ENCODE measurements at regions not wholly inside any gene's neighbourhood (a gene's known extent, or its start where the extent isn't known, plus 50 kb on each side); places are given as distances from the start of the nearest gene placed in this dataset.

GRCh38 chr6:169881398-169881797 is 130.0 kb downstream of the ERMARD start:
- Histone ChIP-seq H3K4me1 (ENCODE audit: control insufficient read depth in 2 of 2, insufficient read depth in 2 of 2, low read length in 1 of 2) (no peaks in the 10 kb centered on the region), H3K9me3 (ENCODE audit: control insufficient read depth in 2 of 2, insufficient read depth in 1 of 2, low read depth in 1 of 2, low read length in 1 of 2) (no peaks in the 10 kb centered on the region), H3K4me3 (ENCODE audit: low read depth in 1 of 2, low read length in 2 of 2) (no peak overlapping the region), H3K27me3 (ENCODE audit: control insufficient read depth in 1 of 2, insufficient read depth in 2 of 2, low read length in 2 of 2) (no peaks in the 10 kb centered on the region), H3K36me3 (ENCODE audit: control insufficient read depth in 2 of 2, insufficient read depth in 2 of 2, low read length in 1 of 2) (no peaks in the 10 kb centered on the region), H3K27ac (ENCODE audit: low read depth in 2 of 2, low read length in 1 of 2) (no peak overlapping the region)
- WGBS, 2 donors, result 88 to 89% methylated on average over 10 of the region's 10 CpGs

- no peaks in the 10 kb centered on the region for H3K9me3 ChIP-seq (ENCODE audit: control insufficient read depth in 2 of 2, insufficient read depth in 1 of 2, low read depth in 1 of 2, low read length in 1 of 2)
- H3K4me1 ChIP-seq (ENCODE audit: control insufficient read depth in 2 of 2, insufficient read depth in 2 of 2, low read length in 1 of 2), result no peaks in the 10 kb centered on the region
- no peaks in the 10 kb centered on the region for H3K27me3 ChIP-seq (ENCODE audit: control insufficient read depth in 1 of 2, insufficient read depth in 2 of 2, low read length in 2 of 2)
- H3K27ac ChIP-seq (ENCODE audit: low read depth in 2 of 2, low read length in 1 of 2), result no peak overlapping the region
- H3K4me3 ChIP-seq (ENCODE audit: low read depth in 1 of 2, low read length in 2 of 2), result no peak overlapping the region
- 84 to 87% methylated on average over 6 of the region's 6 CpGs for WGBS, 2 donors
- H3K36me3 ChIP-seq (ENCODE audit: control insufficient read depth in 2 of 2, insufficient read depth in 2 of 2, low read length in 1 of 2), result no peaks in the 10 kb centered on the region
These were observed 129.1 kb downstream of the ERMARD start for GRCh38 chr6:169880516-169880915.

- Histone ChIP-seq H3K36me3 (ENCODE audit: control insufficient read depth in 2 of 2, insufficient read depth in 2 of 2, low read length in 1 of 2) (no peaks in the 10 kb centered on the region), H3K27me3 (ENCODE audit: control insufficient read depth in 1 of 2, insufficient read depth in 2 of 2, low read length in 2 of 2) (no peaks in the 10 kb centered on the region), H3K4me1 (ENCODE audit: control insufficient read depth in 2 of 2, insufficient read depth in 2 of 2, low read length in 1 of 2) (peaks cover 0 to 2% of the 10 kb centered on the region in 2 donors), H3K27ac (ENCODE audit: low read depth in 2 of 2, low read length in 1 of 2) (no peak overlapping the region), H3K4me3 (ENCODE audit: low read depth in 1 of 2, low read length in 2 of 2) (no peak overlapping the region), H3K9me3 (ENCODE audit: control insufficient read depth in 2 of 2, insufficient read depth in 1 of 2, low read depth in 1 of 2, low read length in 1 of 2) (no peaks in the 10 kb centered on the region)
- 91 to 93% methylated on average over 11 of the region's 11 CpGs for WGBS, 2 donors
These were observed 117.9 kb downstream of the ERMARD start for GRCh38 chr6:169869301-169869700.

GRCh38 chr6:169868458-169868857 is 117.0 kb downstream of the ERMARD start:
- Histone ChIP-seq H3K9me3 (ENCODE audit: control insufficient read depth in 2 of 2, insufficient read depth in 1 of 2, low read depth in 1 of 2, low read length in 1 of 2) (no peaks in the 10 kb centered on the region), H3K4me3 (ENCODE audit: low read depth in 1 of 2, low read length in 2 of 2) (no peak overlapping the region), H3K36me3 (ENCODE audit: control insufficient read depth in 2 of 2, insufficient read depth in 2 of 2, low read length in 1 of 2) (no peaks in the 10 kb centered on the region), H3K4me1 (ENCODE audit: control insufficient read depth in 2 of 2, insufficient read depth in 2 of 2, low read length in 1 of 2) (peaks cover 0 to 4% of the 10 kb centered on the region in 2 donors), H3K27me3 (ENCODE audit: control insufficient read depth in 1 of 2, insufficient read depth in 2 of 2, low read length in 2 of 2) (no peaks in the 10 kb centered on the region), H3K27ac (ENCODE audit: low read depth in 2 of 2, low read length in 1 of 2) (no peak overlapping the region)
- WGBS, 2 donors, result 66 to 70% methylated on average over 19 of the region's 19 CpGs

GRCh38 chr6:169867751-169868191 is 116.3 kb downstream of the ERMARD start:
- no peak overlapping the region for H3K27ac ChIP-seq (ENCODE audit: low read depth in 2 of 2, low read length in 1 of 2)
- WGBS, 2 donors, result 89 to 92% methylated on average over 12 of the region's 12 CpGs
- H3K9me3 ChIP-seq (ENCODE audit: control insufficient read depth in 2 of 2, insufficient read depth in 1 of 2, low read depth in 1 of 2, low read length in 1 of 2), result no peaks in the 10 kb centered on the region
- H3K36me3 ChIP-seq (ENCODE audit: control insufficient read depth in 2 of 2, insufficient read depth in 2 of 2, low read length in 1 of 2), result no peaks in the 10 kb centered on the region
- no peaks in the 10 kb centered on the region for H3K27me3 ChIP-seq (ENCODE audit: control insufficient read depth in 1 of 2, insufficient read depth in 2 of 2, low read length in 2 of 2)
- H3K4me3 ChIP-seq (ENCODE audit: low read depth in 1 of 2, low read length in 2 of 2), result no peak overlapping the region
- H3K4me1 ChIP-seq (ENCODE audit: control insufficient read depth in 2 of 2, insufficient read depth in 2 of 2, low read length in 1 of 2), result peaks cover 0 to 8% of the 10 kb centered on the region in 2 donors

GRCh38 chr6:169866668-169867521 is 115.5 kb downstream of the ERMARD start:
- no peaks in the 10 kb centered on the region for H3K9me3 ChIP-seq (ENCODE audit: control insufficient read depth in 2 of 2, insufficient read depth in 1 of 2, low read depth in 1 of 2, low read length in 1 of 2)
- no peak overlapping the region for H3K27ac ChIP-seq (ENCODE audit: low read depth in 2 of 2, low read length in 1 of 2)
- no peak overlapping the region for H3K4me3 ChIP-seq (ENCODE audit: low read depth in 1 of 2, low read length in 2 of 2)
- no peaks in the 10 kb centered on the region for H3K27me3 ChIP-seq (ENCODE audit: control insufficient read depth in 1 of 2, insufficient read depth in 2 of 2, low read length in 2 of 2)
- H3K4me1 ChIP-seq (ENCODE audit: control insufficient read depth in 2 of 2, insufficient read depth in 2 of 2, low read length in 1 of 2), result peaks cover 4 to 13% of the 10 kb centered on the region in 2 donors
- 86 to 87% methylated on average over 18 of the region's 18 CpGs for WGBS, 2 donors
- H3K36me3 ChIP-seq (ENCODE audit: control insufficient read depth in 2 of 2, insufficient read depth in 2 of 2, low read length in 1 of 2), result no peaks in the 10 kb centered on the region

- peaks cover 4 to 18% of the 10 kb centered on the region in 2 donors for H3K4me1 ChIP-seq (ENCODE audit: control insufficient read depth in 2 of 2, insufficient read depth in 2 of 2, low read length in 1 of 2)
- WGBS, 2 donors, result 83 to 86% methylated on average over 10 of the region's 10 CpGs
- H3K27ac ChIP-seq (ENCODE audit: low read depth in 2 of 2, low read length in 1 of 2), result no peak overlapping the region
- H3K9me3 ChIP-seq (ENCODE audit: control insufficient read depth in 2 of 2, insufficient read depth in 1 of 2, low read depth in 1 of 2, low read length in 1 of 2), result no peaks in the 10 kb centered on the region
- H3K4me3 ChIP-seq (ENCODE audit: low read depth in 1 of 2, low read length in 2 of 2), result no peak overlapping the region
- no peaks in the 10 kb centered on the region for H3K27me3 ChIP-seq (ENCODE audit: control insufficient read depth in 1 of 2, insufficient read depth in 2 of 2, low read length in 2 of 2)
- H3K36me3 ChIP-seq (ENCODE audit: control insufficient read depth in 2 of 2, insufficient read depth in 2 of 2, low read length in 1 of 2), result no peaks in the 10 kb centered on the region
These were observed 114.7 kb downstream of the ERMARD start for GRCh38 chr6:169866140-169866534.

- WGBS, 2 donors, result 88 to 89% methylated on average over 13 of the region's 13 CpGs
- Histone ChIP-seq H3K4me3 (ENCODE audit: low read depth in 1 of 2, low read length in 2 of 2) (no peak overlapping the region), H3K4me1 (ENCODE audit: control insufficient read depth in 2 of 2, insufficient read depth in 2 of 2, low read length in 1 of 2) (peaks cover 4 to 18% of the 10 kb centered on the region in 2 donors), H3K27me3 (ENCODE audit: control insufficient read depth in 1 of 2, insufficient read depth in 2 of 2, low read length in 2 of 2) (no peaks in the 10 kb centered on the region), H3K9me3 (ENCODE audit: control insufficient read depth in 2 of 2, insufficient read depth in 1 of 2, low read depth in 1 of 2, low read length in 1 of 2) (no peaks in the 10 kb centered on the region), H3K27ac (ENCODE audit: low read depth in 2 of 2, low read length in 1 of 2) (no peak overlapping the region), H3K36me3 (ENCODE audit: control insufficient read depth in 2 of 2, insufficient read depth in 2 of 2, low read length in 1 of 2) (no peaks in the 10 kb centered on the region)
These were observed 114.1 kb downstream of the ERMARD start for GRCh38 chr6:169865346-169866139.

- no peak overlapping the region for H3K4me3 ChIP-seq (ENCODE audit: low read depth in 1 of 2, low read length in 2 of 2)
- H3K36me3 ChIP-seq (ENCODE audit: control insufficient read depth in 2 of 2, insufficient read depth in 2 of 2, low read length in 1 of 2), result no peaks in the 10 kb centered on the region
- no peaks in the 10 kb centered on the region for H3K27me3 ChIP-seq (ENCODE audit: control insufficient read depth in 1 of 2, insufficient read depth in 2 of 2, low read length in 2 of 2)
- H3K9me3 ChIP-seq (ENCODE audit: control insufficient read depth in 2 of 2, insufficient read depth in 1 of 2, low read depth in 1 of 2, low read length in 1 of 2), result no peaks in the 10 kb centered on the region
- no peak overlapping the region for H3K27ac ChIP-seq (ENCODE audit: low read depth in 2 of 2, low read length in 1 of 2)
- peaks cover 4 to 18% of the 10 kb centered on the region in 2 donors for H3K4me1 ChIP-seq (ENCODE audit: control insufficient read depth in 2 of 2, insufficient read depth in 2 of 2, low read length in 1 of 2)
- WGBS, 2 donors, result 57 to 69% methylated on average over 23 of the region's 23 CpGs
These were observed 113.0 kb downstream of the ERMARD start for GRCh38 chr6:169864148-169865020.

Measured in esophagus (tissue), 2 donors.